SU-DHL-6 (cell line): ENCODE measurements at regions not wholly inside any gene's neighbourhood (a gene's known extent, or its start where the extent isn't known, plus 50 kb on each side); places are given as distances from the start of the nearest gene placed in this dataset.

Experiments
- EZH2phosphoT487 ChIP-seq: fragments of 200-600 bp; sonication (generic), shearing (Covaris generic); conservative IDR thresholded peaks from 2 replicates; pipeline ENCODE4 v1.6.1; 2018; ENCODE audit warnings: mild to moderate bottlenecking, antibody characterized with exemption, low read length, moderate library complexity, mixed read lengths
- TF ChIP-seq, protein P1 (sequence below): fragments of 200-600 bp; sonication (generic); IDR thresholded peaks from one replicate; pipeline ENCODE4 v1.5.1; 2017; ENCODE audit warnings: antibody characterized with exemption, mild to moderate bottlenecking, low read length, moderate library complexity; ENCODE audit not compliant: insufficient read depth, poor library complexity, severe bottlenecking

DNA sequence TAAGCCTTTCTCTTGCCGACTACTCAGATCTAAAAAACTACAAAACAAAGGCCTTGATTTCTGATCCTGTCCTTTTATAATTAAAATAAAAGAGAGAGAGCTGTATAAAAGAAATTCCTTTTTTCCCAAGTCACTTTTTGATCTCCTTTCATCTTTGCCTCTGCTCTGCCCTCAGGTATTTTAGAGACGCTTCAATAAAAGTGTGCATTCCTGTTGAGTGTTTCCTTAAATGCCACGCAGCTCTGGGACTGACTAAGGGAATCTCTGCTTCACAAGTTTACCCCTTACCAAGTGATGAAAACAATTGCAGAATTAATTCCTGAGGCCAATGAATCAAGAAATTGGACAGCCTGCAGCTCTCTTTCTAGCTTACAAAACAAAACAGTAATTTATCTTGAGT is 1109.8 kb downstream of the TMTC2 start:
- TF ChIP-seq, protein P1, sequence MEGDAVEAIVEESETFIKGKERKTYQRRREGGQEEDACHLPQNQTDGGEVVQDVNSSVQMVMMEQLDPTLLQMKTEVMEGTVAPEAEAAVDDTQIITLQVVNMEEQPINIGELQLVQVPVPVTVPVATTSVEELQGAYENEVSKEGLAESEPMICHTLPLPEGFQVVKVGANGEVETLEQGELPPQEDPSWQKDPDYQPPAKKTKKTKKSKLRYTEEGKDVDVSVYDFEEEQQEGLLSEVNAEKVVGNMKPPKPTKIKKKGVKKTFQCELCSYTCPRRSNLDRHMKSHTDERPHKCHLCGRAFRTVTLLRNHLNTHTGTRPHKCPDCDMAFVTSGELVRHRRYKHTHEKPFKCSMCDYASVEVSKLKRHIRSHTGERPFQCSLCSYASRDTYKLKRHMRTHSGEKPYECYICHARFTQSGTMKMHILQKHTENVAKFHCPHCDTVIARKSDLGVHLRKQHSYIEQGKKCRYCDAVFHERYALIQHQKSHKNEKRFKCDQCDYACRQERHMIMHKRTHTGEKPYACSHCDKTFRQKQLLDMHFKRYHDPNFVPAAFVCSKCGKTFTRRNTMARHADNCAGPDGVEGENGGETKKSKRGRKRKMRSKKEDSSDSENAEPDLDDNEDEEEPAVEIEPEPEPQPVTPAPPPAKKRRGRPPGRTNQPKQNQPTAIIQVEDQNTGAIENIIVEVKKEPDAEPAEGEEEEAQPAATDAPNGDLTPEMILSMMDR: no peak
- TF ChIP-seq EZH2phosphoT487: no peak
